Tibial nerve (tissue), 3 donors: ENCODE measurements at regions not wholly inside any gene's neighbourhood (a gene's known extent, or its start where the extent isn't known, plus 50 kb on each side); places are given as distances from the start of the nearest gene placed in this dataset.

Source experiments
- POLR2A ChIP-seq, 2 donors: fragments of 450-650 bp; IDR thresholded peaks; one replicate each; pipeline ENCODE4 v1.6.1; 2017; ENCODE audit warnings: antibody characterized with exemption in 2 of 2, mild to moderate bottlenecking in 2 of 2, moderate library complexity in 2 of 2
- TF ChIP-seq, protein P1 (sequence below), 5 experiments: fragments of 200-600 bp in 3 of 5; fragments of 450-650 bp in 2 of 5; sonication (generic) in 3 of 5; IDR thresholded peaks; one replicate each; pipeline ENCODE4 v1.5.1; 2016 to 2019; ENCODE audit warnings: antibody characterized with exemption in 5 of 5, mild to moderate bottlenecking in 3 of 5, moderate library complexity in 2 of 5

GRCh38 chr5:142420561-142421227 is 95.9 kb upstream of the SPRY4 start:
- TF ChIP-seq, protein P1, sequence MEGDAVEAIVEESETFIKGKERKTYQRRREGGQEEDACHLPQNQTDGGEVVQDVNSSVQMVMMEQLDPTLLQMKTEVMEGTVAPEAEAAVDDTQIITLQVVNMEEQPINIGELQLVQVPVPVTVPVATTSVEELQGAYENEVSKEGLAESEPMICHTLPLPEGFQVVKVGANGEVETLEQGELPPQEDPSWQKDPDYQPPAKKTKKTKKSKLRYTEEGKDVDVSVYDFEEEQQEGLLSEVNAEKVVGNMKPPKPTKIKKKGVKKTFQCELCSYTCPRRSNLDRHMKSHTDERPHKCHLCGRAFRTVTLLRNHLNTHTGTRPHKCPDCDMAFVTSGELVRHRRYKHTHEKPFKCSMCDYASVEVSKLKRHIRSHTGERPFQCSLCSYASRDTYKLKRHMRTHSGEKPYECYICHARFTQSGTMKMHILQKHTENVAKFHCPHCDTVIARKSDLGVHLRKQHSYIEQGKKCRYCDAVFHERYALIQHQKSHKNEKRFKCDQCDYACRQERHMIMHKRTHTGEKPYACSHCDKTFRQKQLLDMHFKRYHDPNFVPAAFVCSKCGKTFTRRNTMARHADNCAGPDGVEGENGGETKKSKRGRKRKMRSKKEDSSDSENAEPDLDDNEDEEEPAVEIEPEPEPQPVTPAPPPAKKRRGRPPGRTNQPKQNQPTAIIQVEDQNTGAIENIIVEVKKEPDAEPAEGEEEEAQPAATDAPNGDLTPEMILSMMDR (IDR thresholded peaks at IDR 0.05) = no peak
- TF ChIP-seq POLR2A (IDR thresholded peaks at IDR 0.05) = no peak
